GM18907 (cell line): ENCODE measurements at regions not wholly inside any gene's neighbourhood (a gene's known extent, or its start where the extent isn't known, plus 50 kb on each side); places are given as distances from the start of the nearest gene placed in this dataset.

Source experiments
- ATAC-seq: cut with Tn5 transposase; IDR thresholded peaks from one replicate; pipeline ENCODE4 v1.9.1; 2021; ENCODE audit warnings: mild to moderate bottlenecking, moderate library complexity; ENCODE audit not compliant: unreplicated experiment

DNA sequence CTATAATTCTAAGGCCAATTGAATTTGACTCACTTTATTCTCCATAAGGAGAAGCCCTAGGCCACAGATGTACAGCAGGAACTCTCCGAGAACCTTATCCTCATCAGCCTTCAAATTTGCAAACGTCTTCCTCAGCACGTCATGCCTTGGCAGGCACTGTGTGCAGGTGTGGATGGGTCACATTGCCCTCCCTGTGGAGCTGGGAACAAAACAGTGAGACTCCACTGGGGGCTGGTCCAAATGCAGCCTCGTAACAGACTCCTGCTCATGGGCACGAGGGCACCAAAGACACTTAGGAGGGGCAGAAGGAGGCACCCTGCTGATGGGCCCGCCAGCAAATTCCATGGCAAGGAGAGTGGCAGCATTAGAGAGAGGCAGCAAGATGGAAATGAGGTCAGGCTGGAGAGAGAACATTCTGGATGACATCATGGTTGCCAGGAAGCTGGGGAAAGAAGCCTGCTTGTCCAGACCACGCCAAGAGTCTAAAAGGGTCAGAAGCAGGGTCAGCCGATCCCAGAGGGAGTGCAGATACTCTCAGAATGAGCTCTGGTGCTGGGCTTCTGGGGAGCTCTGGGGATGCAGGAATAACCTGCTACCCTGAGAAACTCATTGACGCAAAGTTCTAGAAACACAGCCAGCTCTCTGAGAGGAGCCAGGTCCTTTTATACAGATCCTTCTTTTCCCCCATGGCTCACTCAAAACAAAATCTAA, 242.2 kb downstream of the B3GLCT start:
- ATAC-seq: no peak

DNA sequence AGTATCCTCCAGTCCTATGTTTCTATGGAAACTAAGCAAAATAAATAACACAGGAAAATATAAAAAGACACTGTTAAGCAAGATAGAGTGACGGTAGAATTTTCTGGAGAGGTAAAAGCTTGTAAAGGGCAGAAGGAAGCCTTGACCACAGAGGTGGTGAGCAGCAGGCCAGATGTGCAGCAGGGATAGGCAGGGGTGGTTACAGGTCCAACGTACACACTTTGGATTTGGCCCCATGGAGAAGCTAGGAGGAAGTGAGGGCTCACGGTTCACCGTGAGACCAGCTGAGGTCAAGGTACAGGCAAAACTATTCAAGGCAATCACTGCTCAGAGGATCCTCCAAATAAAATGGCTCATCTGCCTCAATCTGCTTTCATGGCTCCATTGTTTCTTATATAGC, 242.8 kb downstream of the B3GLCT start:
- no peak for ATAC-seq

DNA sequence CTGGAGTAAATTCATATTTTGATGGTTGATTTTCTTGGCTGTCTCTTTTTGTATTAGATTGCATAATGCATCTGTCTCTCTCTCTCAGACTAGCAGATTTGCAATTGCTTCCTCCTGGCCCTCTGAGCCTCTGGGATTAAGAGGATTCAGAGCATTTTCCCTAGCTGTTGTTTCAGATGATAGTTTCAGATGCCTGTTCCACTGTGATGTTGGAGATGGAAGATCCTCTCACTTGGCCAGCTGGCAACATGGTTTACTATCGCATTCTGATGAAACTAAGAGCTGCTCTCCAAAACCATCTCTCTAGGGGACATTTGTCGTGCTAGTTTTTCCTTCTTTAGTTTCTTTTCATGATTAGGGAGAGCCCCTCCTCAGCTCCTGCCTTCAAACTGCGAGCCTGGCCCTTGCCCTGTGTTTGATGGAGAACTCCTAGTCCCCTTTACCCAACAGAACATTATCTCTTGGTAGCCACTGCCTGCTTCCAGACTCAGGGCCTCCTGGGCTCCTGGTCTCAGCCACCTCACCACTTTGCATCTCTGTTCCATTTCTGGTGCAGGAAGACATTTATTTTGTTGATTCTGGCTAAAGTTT, 244.6 kb downstream of the B3GLCT start:
- no peak for ATAC-seq

DNA sequence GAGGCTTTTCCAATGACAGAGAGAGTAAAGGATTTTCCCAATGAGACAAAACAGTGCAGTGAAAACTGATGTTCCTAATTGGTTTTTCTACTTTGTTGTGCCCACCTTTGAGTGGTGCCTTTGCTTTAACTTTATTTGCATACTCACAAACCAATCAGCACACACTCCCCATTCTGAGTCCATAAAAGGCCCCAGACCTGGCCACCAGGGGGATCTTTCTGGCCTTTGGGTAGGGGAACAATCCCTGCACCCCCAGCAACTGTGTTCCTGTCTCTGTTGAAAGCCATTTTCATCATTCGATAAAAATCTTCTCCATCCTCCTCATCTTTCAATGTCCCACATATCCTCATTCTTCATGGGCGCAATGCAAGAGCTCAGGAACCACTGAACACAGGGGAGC, 252.8 kb downstream of the B3GLCT start:
- ATAC-seq: no peak

DNA sequence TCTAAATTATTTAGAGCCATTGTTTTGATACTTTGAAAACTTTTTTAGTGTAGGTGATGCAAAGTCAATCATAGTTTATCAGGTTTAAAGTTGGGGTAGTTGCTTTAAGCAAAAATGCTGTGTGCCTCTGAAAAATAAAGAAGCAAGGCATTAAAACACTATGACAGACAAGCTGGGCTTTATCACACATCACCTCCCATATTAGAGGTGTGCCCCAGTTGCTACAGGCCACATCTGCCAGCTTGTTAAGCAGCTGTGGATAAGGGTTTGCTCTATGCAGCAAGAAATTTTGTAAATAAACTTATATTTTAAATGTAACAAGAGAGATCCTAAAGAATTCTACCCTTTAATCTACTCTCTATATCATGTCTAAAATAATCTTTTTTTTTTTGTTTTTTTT, 255.8 kb downstream of the B3GLCT start:
- no peak for ATAC-seq

DNA sequence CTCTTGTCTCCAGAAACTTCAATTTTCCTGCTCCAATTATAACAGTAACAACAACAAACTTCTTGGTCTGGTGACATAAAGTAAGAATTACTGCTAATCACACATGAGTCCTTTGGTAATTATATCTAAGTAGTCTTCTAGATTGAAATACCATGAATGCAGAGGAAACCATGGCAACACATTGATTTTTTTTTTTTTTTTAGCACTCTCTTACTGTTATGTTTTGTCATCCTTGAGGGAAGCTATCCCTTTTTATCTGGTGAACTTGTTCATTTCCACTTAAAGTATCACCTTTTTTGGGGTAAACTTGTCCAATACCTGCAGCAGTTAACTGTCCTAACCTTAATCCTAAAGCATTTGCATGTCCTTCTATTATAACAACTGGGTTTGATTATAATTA, 256.3 kb downstream of the B3GLCT start:
- ATAC-seq: no peak

DNA sequence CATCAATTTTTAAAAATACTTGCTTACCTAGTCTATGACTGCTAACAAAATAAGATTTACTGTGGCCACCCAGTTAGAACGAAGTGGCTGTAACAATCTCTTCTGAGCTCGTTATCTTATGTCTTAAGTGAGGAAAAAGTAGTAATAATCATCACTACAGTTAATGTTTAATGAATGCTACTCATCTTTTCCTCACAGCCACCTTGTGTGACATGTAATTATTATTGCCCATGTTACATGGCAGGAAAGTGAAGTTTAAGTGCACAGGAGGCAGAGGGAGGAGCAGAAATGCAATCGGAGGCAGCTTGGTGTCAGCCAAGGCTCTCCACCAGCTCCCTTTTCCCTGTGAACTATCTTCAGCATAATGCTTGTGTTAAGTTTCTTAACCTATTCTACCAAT, 260.3 kb downstream of the B3GLCT start:
- ATAC-seq: no peak

DNA sequence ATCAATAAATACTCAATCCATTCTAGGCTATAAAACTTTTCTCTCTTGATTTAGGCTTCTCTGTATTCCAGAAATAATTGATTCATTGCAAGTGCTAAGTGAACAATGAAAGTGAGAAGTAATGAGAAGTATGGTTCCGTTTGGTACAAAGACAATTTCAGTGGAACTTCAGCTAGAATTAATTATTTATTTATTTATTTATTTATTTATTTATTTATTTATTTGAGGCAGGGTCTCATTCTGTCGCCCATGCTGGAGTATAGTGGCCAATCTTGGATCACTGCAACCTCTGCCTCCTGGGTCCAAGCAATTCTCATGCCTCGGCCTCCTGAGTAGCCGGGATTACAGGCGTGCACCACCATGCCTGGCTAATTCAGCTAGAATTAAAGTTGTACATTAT, 262.1 kb downstream of the B3GLCT start:
- ATAC-seq: no peak

DNA sequence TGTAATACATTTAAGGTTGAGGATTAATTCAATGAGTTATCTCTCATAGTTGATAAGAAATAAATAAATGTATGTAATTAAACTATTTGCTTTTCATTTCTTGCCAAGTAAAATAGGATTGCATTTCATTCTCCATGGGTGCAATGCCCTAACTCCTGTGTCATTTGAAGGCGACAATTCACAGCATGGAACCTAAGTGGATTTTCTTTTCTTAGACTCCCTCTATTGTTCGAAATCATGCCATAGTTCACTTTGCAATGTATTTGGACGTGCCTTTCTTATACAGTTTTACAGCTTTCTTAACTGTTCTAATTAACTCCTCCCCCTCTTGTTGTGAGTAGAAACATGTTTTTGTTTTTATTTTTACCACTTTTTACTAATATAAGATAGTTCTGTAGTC, 263.0 kb downstream of the B3GLCT start:
- no peak for ATAC-seq

DNA sequence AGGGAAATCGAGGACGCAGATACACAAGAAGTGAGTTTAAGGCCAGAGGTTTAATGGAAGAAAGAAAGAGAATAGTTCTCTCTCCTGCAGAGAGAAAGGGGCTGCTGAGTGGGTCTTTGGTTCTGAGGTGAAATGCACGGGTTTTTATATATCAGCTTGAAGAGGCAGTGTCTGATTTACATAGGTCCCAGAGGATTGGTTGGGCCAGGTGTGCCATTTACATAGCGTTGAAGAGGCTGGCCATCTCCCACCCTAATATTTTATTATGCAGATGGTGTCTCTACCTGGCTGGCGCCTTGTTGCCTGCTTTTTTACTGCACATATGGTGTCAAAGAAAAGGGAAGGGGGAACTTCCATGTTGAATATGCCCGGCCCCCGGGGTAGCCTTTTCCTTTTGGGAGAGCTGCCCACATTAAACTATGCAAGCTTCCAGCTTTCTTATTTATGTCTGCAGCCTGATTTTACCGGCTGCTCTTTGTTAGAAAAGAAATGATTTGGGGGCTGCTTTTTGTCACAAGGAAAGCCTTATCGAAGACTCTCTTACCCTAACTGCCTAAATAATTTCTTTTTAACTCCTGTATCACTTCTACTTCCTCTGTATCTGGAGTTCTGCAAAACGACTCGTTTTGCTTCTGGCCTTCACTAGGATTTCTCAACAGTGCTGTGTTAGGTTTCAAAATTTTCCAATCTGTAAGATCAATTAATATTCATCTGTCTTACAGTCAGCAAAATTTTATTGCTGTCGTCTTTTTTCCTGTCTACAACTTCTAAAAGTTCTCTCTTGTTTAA, 268.5 kb downstream of the B3GLCT start:
- ATAC-seq: no peak

DNA sequence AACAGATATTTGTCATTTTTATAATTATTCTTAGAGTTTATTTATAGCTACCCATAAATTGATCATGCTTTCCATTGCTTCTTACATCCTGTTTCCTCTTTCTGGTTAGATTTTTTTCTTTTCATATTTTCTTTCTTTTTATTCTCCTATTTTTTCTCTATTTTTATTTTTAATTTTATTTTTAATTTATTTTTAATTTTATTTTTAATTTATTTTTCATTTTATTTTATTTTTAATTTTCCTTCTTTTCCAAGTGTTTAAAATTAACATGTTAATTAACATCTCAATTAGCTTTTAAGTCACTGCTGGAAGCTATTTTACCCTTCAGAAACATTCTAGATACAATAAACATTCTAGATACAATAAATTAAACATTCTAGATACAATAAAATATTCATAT, 269.6 kb downstream of the B3GLCT start:
- ATAC-seq: no peak

DNA sequence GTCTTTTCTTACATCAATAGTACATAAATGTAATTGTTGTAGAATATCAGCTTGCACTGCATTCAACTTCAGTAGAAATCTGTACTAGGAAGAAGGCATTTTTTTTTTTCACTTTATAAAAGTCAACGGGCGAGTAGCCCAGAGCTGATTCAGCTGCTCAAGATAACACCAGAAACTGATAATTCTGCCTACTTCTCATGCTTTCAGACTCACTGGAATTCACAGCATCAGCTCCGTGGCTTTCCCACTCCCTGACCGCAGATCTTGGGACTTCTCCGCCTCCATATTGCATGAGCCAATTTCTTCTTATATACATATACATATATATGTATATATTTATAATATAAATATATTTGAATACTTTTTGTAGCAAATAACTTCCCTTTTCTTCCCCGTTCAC, 263.1 kb upstream of the RXFP2 start:
- ATAC-seq: no peak

DNA sequence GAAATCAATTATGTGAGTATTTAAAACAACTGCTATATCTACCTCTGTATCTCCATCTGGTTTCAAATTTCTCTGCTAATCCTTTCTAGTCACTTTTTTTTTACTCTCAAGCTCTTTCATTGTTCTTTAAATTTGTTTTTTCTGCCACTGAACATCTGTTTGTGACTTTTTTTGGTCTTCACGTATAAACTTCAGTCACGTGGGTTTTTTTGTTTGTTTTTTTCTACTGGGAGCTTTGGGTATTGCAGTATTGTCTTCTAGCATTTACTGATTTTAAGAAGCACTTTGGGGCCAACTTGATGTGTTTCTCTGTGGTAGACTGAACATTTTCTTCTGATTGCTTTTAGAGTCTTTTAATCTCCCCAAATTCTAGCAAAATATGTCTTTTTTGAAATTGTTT, 262.6 kb upstream of the RXFP2 start:
- ATAC-seq: no peak

DNA sequence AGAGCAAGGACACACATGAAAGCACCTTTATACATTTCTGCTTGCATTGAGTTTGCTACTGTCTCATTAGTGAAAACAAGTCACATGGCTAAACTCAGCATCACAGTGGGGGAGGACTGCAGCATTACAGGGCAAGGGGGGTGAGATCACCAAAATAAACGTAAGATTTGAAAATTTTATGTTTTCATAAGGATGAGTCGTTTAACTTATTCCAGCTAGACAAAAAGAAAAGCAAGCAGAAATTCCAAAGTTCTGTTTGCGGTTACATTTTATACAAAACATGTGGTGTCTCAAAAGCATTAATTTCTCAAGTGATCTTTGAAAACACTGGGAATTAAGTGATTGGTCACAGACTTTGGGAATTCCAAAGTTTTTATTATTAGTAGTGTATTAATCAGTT, 261.4 kb upstream of the RXFP2 start:
- ATAC-seq: no peak

DNA sequence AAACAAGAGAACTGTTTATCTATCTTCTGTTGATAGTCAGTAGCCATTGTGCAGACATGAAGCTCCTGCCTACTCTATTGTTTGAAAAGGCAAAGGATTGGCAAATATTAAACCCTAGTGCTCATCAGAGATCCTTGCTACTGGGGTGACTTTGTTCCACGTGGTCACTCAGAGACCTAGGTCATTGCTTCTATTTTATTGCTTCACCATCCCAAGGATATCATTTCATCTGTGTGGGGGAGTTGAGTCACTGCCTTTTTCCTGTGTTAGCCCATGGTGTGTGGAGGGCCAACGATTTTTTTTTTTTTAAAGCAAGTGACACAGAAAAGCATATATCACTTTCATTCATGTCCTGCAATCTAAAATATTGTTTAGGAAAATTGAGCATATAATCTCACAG, 254.1 kb upstream of the RXFP2 start:
- ATAC-seq: no peak

DNA sequence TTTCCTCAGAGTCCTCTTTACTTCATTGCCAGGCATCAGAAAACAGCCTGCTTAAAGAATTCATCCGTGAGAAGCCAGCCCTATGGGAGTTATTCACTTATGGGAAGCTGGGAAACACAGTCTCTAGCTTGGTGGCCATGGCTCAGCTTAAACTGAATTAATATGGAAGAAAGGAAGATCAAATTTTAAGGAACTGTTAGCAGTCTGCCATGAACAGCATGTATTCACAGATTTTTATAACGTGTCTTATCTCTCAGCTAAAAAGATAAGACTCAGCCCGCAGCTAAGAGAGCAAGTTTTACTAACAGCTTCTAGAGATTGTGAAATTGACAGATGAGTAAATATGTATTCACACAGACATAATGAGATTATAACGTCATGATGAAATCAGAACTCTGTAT, 253.7 kb upstream of the RXFP2 start:
- ATAC-seq: no peak

DNA sequence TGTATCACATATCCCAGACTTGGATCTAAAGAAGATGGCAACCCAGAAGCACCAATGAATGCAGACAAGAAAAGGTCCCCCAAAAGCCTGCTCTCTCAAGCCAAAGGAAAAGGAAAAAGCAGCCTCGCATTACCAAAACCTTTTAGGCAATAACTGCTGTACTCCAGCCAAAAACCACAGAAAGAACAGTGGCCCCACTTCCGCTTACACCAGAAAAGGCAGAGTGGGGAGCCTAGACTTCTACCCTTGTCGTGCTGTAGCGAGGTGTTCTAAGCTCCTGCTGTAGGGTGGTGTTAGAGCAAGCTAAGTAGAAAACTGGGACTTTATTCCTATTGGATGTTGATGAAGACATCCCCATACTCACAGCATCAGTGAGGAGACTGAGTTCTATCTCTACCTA, 244.0 kb upstream of the RXFP2 start:
- no peak for ATAC-seq

DNA sequence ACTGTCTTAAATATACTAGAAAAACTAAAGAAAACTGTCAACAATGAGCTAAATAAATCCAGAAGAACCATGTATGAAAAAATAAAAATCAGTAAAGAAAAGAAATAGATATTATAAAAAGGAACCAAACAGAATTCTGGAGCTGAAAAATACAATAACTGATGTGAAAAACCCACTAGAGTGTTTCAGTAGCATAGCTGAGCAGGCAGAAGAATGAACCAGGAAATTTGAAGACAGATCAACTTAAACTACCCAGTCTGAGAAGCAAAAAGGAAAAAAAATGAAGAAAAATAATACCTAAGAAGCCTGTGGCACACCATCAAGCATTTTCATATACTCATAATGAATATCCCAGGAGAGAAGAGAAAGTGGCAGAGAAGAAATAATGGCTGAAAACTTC, 240.1 kb upstream of the RXFP2 start:
- ATAC-seq: no peak

DNA sequence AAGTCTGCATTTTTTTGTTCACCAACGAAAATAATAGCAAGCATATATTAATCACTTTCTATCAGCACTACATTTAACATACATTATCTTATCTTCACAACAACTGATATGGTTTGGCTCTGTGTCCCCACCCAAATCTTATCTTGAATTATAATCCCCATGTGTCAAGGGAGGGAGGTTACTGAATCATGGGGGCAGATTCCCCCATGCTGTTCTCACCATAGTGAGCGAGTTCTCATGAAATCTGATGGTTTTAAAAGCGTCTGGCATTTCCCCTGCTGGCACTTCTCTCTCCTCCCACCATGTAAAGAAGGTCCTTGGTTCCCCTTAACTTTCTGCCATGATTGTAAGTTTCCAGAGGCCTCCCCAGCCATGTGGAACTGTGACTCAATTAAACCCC, 235.7 kb upstream of the RXFP2 start:
- ATAC-seq: no peak

DNA sequence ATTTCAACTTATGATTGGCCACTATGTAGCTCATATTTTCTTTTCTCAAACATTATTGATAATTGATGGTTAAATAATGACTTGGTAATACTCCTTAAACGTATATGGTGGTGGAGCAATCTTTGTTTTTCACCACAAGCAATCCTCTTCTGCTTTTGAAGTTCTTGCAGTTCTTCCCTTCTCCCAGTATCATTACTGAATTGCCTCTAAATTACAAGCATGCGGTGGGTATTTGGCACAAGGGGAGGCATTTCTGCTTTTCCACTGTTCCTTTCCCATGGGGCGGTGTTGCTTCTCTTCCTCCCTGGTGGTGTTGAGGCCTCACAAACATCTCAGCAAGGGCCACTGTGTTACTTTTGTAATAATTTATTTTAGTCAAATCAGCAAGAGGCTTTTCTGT, 234.4 kb upstream of the RXFP2 start:
- no peak for ATAC-seq

DNA sequence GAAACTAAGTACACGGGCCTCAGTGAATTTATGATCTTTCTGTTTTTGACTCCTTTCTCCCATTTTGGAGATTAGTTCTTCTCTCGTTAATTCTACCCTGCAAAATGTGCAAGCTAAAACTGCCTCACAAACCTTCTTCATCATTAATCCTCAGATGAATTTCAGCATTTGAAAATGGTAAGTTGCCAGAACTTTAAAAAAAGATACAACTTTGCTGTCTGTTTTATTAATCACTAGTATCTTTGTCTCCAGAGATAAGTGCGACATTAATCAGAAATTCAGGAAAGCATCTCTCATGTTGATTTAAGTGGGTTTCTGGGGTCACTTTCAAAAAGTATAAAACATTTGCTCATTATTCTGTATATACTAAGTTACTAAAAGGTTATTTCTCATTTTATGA, 227.0 kb upstream of the RXFP2 start:
- ATAC-seq: no peak

DNA sequence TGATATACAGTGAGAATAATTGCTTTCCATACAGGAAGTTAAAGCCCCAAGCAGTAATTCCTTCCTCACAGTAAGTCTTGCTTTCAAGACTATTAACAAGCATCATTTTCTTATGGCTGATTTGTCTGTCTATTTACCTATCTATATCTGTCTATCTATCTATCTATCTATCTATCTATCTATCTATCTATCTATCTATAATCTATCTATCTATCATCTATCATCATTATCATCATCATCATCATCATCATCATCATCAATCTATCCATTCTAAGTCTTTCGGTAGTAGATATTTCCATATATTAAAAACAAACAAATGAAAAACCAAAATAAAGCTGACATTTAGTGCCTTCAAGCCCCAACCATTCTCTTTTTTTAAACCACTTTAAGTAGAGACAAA, 224.4 kb upstream of the RXFP2 start:
- no peak for ATAC-seq
